Panc1 (cell line): ENCODE measurements at regions not wholly inside any gene's neighbourhood (a gene's known extent, or its start where the extent isn't known, plus 50 kb on each side); places are given as distances from the start of the nearest gene placed in this dataset.

Source experiments
- ATAC-seq: fragments of 200-7000 bp; cut with Tn5 transposase; 2 replicates; pipeline ENCODE4 v1.9.1; 2020; ENCODE audit warnings: mild to moderate bottlenecking, moderate library complexity
- BruUV-seq: library from RNA; stranded (reverse); fragments of 400-500 nt; replicated peaks from 2 replicates; lab custom pipeline; 2021; lab: Mats Ljungman, UMichigan
- CTCF ChIA-PET: fragments of 300-600 bp; sonication (Branson Sonifier 250); formaldehyde crosslinking; loops from one replicate; lab custom pipeline; 2022; ENCODE audit warnings: antibody characterized with exemption; lab: Charles Lee
- POLR2A ChIA-PET: fragments of 300-600 bp; sonication (Branson Sonifier 250); formaldehyde crosslinking; loops from one replicate; lab custom pipeline; 2022; ENCODE audit warnings: antibody characterized with exemption; lab: Charles Lee
- DNase-seq: peaks from one replicate; pipeline ENCODE4 v3.0.0-alpha.2; 2010; ENCODE audit warnings: low read depth, low spot score
- H3K27ac ChIP-seq: 2 replicates; pipeline ENCODE4 v1.5.1; 2011; ENCODE audit warnings: mild to moderate bottlenecking, low read length, inconsistent platforms
- H3K27me3 ChIP-seq: fragments of 200-500 bp; sonication (Bioruptor generic); 2 replicates; pipeline ENCODE4 v1.6.0; 2014; ENCODE audit warnings: low read length, inconsistent platforms; ENCODE audit not compliant: control insufficient read depth, insufficient read depth
- H3K36me3 ChIP-seq: fragments of 200-500 bp; sonication (Bioruptor generic); 2 replicates; pipeline ENCODE4 v1.5.1; 2014; ENCODE audit warnings: inconsistent platforms, mild to moderate bottlenecking, low read length, moderate library complexity; ENCODE audit not compliant: control insufficient read depth, insufficient read depth
- H3K4me1 ChIP-seq: 2 replicates; pipeline ENCODE4 v1.5.1; 2011; ENCODE audit warnings: inconsistent platforms, mild to moderate bottlenecking, low read length, moderate library complexity; ENCODE audit not compliant: control insufficient read depth, insufficient read depth
- H3K4me3 ChIP-seq, 2 experiments: 2 replicates each; pipeline ENCODE4 v1.5.1; 2011 to 2012; ENCODE audit warnings: low read depth in 2 of 2, low read length in 2 of 2, mild to moderate bottlenecking in 2 of 2, inconsistent platforms in 1 of 2, moderate library complexity in 1 of 2
- H3K9me3 ChIP-seq: fragments of 200-500 bp; sonication (Bioruptor generic); 2 replicates; pipeline ENCODE4 v1.5.1; 2014; ENCODE audit warnings: low read depth, mild to moderate bottlenecking, inconsistent platforms, low read length, moderate library complexity; ENCODE audit not compliant: control insufficient read depth, insufficient read depth
- CTCF ChIP-seq: fragments of 450-650 bp; IDR thresholded peaks from 2 replicates; pipeline ENCODE4 v1.5.1; 2017; ENCODE audit warnings: mild to moderate bottlenecking
- POLR2AphosphoS5 ChIP-seq: IDR thresholded peaks from 2 replicates; pipeline ENCODE4 v1.6.1; 2012; ENCODE audit warnings: mild to moderate bottlenecking, low read depth, low read length, moderate library complexity
- SIN3A ChIP-seq: IDR thresholded peaks from 2 replicates; pipeline ENCODE4 v1.6.1; 2012; ENCODE audit warnings: low read depth, mild to moderate bottlenecking, low read length, moderate library complexity, borderline replicate concordance; ENCODE audit not compliant: insufficient read depth
- TCF7L2 ChIP-seq: IDR thresholded peaks from 2 replicates; pipeline ENCODE4 v1.6.1; 2011; ENCODE audit warnings: mild to moderate bottlenecking, low read depth, low read length, inconsistent platforms
- in situ Hi-C: cut with HindIII; loops from 2 replicates; pipeline ENCODE4 v1.10.0; 2016; ENCODE audit warnings: low sequenced_read_pairs, low pct_unique_long_range_greater_than_20kb
- intact Hi-C: fragments of 100-400 bp; cut with micrococcal nuclease; formaldehyde crosslinking; loops from one replicate; pipeline ENCODE4 v1.10.0; 2022; ENCODE audit not compliant: unreplicated experiment
- TF ChIP-seq, protein P1 (sequence below), 2 experiments: IDR thresholded peaks; 2 replicates each; pipeline ENCODE4 v1.6.1; 2011 to 2012; ENCODE audit warnings: low read depth in 2 of 2, control low read depth in 1 of 2, low read length in 1 of 2, mild to moderate bottlenecking in 1 of 2, moderate library complexity in 1 of 2; ENCODE audit not compliant: insufficient read depth in 1 of 2

GRCh38 chr15:94882071-94882712 lies 650.8 kb downstream of the MCTP2 start:
- POLR2A ChIA-PET: no interaction called here
- no TSS peak for BruUV-seq
- no peak for DNase-seq
- Histone ChIP-seq H3K27ac (no peak overlapping the region), H3K9me3 (peaks cover 4% of the 10 kb centered on the region; the same call in 1 of the 2 replicates), H3K27me3 (no peaks in the 10 kb centered on the region), H3K36me3 (no peaks in the 10 kb centered on the region), H3K4me3 (no peak overlapping the region), H3K4me1 (no peaks in the 10 kb centered on the region)
- in situ Hi-C loops: no loop called here
- ATAC-seq: no peak
- TF ChIP-seq CTCF: no peak
- TF ChIP-seq SIN3A: no peak
- no peak for TF ChIP-seq POLR2AphosphoS5
- no peak for TF ChIP-seq TCF7L2
- TF ChIP-seq, protein P1, sequence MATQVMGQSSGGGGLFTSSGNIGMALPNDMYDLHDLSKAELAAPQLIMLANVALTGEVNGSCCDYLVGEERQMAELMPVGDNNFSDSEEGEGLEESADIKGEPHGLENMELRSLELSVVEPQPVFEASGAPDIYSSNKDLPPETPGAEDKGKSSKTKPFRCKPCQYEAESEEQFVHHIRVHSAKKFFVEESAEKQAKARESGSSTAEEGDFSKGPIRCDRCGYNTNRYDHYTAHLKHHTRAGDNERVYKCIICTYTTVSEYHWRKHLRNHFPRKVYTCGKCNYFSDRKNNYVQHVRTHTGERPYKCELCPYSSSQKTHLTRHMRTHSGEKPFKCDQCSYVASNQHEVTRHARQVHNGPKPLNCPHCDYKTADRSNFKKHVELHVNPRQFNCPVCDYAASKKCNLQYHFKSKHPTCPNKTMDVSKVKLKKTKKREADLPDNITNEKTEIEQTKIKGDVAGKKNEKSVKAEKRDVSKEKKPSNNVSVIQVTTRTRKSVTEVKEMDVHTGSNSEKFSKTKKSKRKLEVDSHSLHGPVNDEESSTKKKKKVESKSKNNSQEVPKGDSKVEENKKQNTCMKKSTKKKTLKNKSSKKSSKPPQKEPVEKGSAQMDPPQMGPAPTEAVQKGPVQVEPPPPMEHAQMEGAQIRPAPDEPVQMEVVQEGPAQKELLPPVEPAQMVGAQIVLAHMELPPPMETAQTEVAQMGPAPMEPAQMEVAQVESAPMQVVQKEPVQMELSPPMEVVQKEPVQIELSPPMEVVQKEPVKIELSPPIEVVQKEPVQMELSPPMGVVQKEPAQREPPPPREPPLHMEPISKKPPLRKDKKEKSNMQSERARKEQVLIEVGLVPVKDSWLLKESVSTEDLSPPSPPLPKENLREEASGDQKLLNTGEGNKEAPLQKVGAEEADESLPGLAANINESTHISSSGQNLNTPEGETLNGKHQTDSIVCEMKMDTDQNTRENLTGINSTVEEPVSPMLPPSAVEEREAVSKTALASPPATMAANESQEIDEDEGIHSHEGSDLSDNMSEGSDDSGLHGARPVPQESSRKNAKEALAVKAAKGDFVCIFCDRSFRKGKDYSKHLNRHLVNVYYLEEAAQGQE (IDR thresholded peaks at IDR 0.05; ENCODE audit: insufficient read depth in 1 of 2, low read depth in 2 of 2, low read length in 1 of 2): no peak
- CTCF ChIA-PET: no interaction called here
- intact Hi-C loops: no loop called here

- H3K4me3 ChIP-seq: no peak overlapping the region
- in situ Hi-C loops (no loop called here), intact Hi-C loops (no loop called here)
- CTCF ChIA-PET: no interaction called here
- H3K4me1 ChIP-seq: no peaks in the 10 kb centered on the region
- no peaks in the 10 kb centered on the region for H3K27me3 ChIP-seq
- BruUV-seq: no TSS peak
- TF ChIP-seq, protein P1 (IDR thresholded peaks at IDR 0.05; ENCODE audit: insufficient read depth in 1 of 2, low read depth in 2 of 2, low read length in 1 of 2): no peak
- no peak for TF ChIP-seq SIN3A
- TF ChIP-seq TCF7L2: no peak
- TF ChIP-seq POLR2AphosphoS5: no peak
- TF ChIP-seq CTCF: no peak
- H3K9me3 ChIP-seq: no peaks in the 10 kb centered on the region; the same call in 1 of the 2 replicates
- ATAC-seq (no peak), DNase-seq (no peak)
- no peaks in the 10 kb centered on the region for H3K36me3 ChIP-seq
- no peak overlapping the region for H3K27ac ChIP-seq
- POLR2A ChIA-PET: interaction anchor here (0.5 kb wide), 1 partner anchor 452 kb away, joined by 6 read pairs; no protein-coding TSS in a partner anchor
Observed at GRCh38 chr15:94887391-94887790, 656.0 kb downstream of the MCTP2 start.
